H1 (cell line): ENCODE measurements at regions not wholly inside any gene's neighbourhood (a gene's known extent, or its start where the extent isn't known, plus 50 kb on each side); places are given as distances from the start of the nearest gene placed in this dataset.

Experiments
- GTF2F1 ChIP-seq: IDR thresholded peaks from 2 replicates; pipeline ENCODE4 v1.6.1; 2012; ENCODE audit warnings: low read depth, low read length, improper control_type of control experiment, borderline replicate concordance
- KDM5A ChIP-seq: fragments of 200-600 bp; IDR thresholded peaks from 2 replicates; pipeline ENCODE4 v1.7.1; 2012; ENCODE audit warnings: mild to moderate bottlenecking, low read length, inconsistent platforms, mixed read lengths
- NANOG ChIP-seq: IDR thresholded peaks from 2 replicates; pipeline ENCODE4 v1.6.1; 2011; ENCODE audit warnings: low read length, low read depth, mild to moderate bottlenecking, inconsistent platforms; ENCODE audit not compliant: insufficient read depth, poor library complexity, severe bottlenecking
- RXRA ChIP-seq: IDR thresholded peaks from 2 replicates; pipeline ENCODE4 v1.6.1; 2011; ENCODE audit warnings: low read depth, mild to moderate bottlenecking, low read length, moderate library complexity; ENCODE audit not compliant: insufficient read depth
- SP1 ChIP-seq: IDR thresholded peaks from 2 replicates; pipeline ENCODE4 v1.6.1; 2011; ENCODE audit warnings: low read depth, low read length
- SP2 ChIP-seq: IDR thresholded peaks from 2 replicates; pipeline ENCODE4 v1.6.1; 2012; ENCODE audit warnings: mild to moderate bottlenecking, low read length, inconsistent platforms
- TF ChIP-seq, protein P1 (sequence below): fragments of 300-600 bp; sonication (generic); IDR thresholded peaks from 2 replicates; pipeline ENCODE4 v1.7.1; 2012; ENCODE audit warnings: low read length, moderate library complexity, mild to moderate bottlenecking, inconsistent platforms; ENCODE audit not compliant: insufficient replicate concordance

DNA sequence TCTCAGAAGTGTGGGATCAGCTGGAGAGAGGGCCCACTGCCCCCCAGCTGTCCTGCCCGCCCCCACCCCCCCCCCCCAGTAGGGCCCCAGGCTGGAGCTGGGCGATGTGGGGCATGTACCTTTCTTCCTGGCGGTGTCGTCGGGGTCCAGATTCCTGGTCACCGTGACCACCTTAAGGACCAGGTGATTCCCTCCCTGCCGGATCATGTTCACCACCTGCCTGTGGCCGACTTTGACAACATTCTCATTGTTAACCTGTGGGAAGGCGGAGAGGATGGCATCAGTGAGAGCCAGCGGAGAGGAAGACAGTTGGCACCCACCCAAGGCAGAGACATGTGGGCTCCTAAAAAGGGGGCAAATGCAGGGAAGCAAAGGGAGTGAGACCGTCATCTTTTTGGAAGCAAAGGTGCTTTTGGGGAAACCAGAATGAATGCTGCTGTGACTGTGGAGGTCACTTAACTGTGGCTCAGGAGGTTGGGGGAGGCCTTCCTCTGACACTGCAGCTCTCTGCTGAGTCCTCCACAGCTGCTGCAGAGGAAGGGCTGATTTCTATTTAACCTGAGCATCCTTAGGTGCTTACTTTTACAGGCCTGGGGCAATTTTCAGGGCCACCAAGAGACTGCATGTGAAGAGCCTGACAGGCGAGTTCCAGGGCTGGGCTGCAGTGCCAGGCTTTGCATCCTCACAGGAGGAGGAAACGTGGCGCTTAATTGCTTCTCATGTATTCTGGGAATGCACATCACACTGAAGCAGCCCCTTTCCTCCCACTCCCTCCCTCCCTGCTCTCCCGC lies 104.5 kb downstream of the CTTN start (continued):
- TF ChIP-seq, protein P1, sequence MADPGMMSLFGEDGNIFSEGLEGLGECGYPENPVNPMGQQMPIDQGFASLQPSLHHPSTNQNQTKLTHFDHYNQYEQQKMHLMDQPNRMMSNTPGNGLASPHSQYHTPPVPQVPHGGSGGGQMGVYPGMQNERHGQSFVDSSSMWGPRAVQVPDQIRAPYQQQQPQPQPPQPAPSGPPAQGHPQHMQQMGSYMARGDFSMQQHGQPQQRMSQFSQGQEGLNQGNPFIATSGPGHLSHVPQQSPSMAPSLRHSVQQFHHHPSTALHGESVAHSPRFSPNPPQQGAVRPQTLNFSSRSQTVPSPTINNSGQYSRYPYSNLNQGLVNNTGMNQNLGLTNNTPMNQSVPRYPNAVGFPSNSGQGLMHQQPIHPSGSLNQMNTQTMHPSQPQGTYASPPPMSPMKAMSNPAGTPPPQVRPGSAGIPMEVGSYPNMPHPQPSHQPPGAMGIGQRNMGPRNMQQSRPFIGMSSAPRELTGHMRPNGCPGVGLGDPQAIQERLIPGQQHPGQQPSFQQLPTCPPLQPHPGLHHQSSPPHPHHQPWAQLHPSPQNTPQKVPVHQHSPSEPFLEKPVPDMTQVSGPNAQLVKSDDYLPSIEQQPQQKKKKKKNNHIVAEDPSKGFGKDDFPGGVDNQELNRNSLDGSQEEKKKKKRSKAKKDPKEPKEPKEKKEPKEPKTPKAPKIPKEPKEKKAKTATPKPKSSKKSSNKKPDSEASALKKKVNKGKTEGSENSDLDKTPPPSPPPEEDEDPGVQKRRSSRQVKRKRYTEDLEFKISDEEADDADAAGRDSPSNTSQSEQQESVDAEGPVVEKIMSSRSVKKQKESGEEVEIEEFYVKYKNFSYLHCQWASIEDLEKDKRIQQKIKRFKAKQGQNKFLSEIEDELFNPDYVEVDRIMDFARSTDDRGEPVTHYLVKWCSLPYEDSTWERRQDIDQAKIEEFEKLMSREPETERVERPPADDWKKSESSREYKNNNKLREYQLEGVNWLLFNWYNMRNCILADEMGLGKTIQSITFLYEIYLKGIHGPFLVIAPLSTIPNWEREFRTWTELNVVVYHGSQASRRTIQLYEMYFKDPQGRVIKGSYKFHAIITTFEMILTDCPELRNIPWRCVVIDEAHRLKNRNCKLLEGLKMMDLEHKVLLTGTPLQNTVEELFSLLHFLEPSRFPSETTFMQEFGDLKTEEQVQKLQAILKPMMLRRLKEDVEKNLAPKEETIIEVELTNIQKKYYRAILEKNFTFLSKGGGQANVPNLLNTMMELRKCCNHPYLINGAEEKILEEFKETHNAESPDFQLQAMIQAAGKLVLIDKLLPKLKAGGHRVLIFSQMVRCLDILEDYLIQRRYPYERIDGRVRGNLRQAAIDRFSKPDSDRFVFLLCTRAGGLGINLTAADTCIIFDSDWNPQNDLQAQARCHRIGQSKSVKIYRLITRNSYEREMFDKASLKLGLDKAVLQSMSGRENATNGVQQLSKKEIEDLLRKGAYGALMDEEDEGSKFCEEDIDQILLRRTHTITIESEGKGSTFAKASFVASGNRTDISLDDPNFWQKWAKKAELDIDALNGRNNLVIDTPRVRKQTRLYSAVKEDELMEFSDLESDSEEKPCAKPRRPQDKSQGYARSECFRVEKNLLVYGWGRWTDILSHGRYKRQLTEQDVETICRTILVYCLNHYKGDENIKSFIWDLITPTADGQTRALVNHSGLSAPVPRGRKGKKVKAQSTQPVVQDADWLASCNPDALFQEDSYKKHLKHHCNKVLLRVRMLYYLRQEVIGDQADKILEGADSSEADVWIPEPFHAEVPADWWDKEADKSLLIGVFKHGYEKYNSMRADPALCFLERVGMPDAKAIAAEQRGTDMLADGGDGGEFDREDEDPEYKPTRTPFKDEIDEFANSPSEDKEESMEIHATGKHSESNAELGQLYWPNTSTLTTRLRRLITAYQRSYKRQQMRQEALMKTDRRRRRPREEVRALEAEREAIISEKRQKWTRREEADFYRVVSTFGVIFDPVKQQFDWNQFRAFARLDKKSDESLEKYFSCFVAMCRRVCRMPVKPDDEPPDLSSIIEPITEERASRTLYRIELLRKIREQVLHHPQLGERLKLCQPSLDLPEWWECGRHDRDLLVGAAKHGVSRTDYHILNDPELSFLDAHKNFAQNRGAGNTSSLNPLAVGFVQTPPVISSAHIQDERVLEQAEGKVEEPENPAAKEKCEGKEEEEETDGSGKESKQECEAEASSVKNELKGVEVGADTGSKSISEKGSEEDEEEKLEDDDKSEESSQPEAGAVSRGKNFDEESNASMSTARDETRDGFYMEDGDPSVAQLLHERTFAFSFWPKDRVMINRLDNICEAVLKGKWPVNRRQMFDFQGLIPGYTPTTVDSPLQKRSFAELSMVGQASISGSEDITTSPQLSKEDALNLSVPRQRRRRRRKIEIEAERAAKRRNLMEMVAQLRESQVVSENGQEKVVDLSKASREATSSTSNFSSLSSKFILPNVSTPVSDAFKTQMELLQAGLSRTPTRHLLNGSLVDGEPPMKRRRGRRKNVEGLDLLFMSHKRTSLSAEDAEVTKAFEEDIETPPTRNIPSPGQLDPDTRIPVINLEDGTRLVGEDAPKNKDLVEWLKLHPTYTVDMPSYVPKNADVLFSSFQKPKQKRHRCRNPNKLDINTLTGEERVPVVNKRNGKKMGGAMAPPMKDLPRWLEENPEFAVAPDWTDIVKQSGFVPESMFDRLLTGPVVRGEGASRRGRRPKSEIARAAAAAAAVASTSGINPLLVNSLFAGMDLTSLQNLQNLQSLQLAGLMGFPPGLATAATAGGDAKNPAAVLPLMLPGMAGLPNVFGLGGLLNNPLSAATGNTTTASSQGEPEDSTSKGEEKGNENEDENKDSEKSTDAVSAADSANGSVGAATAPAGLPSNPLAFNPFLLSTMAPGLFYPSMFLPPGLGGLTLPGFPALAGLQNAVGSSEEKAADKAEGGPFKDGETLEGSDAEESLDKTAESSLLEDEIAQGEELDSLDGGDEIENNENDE = no peak
- no peak for TF ChIP-seq NANOG
- no peak for TF ChIP-seq SP1
- no peak for TF ChIP-seq KDM5A
- TF ChIP-seq RXRA = no peak
- no peak for TF ChIP-seq GTF2F1
- no peak for TF ChIP-seq SP2
